Astrocyte (in vitro differentiated cells and primary cell): ENCODE measurements at regions not wholly inside any gene's neighbourhood (a gene's known extent, or its start where the extent isn't known, plus 50 kb on each side); places are given as distances from the start of the nearest gene placed in this dataset.

Source experiments
- EZH2 ChIP-seq: IDR thresholded peaks from 2 replicates; pipeline ENCODE4 v1.6.1; 2012; ENCODE audit warnings: mild to moderate bottlenecking, low read length, inconsistent platforms; ENCODE audit not compliant: insufficient read depth
- TF ChIP-seq, protein P1 (sequence below): IDR thresholded peaks from 2 replicates; pipeline ENCODE4 v1.5.1; 2011; ENCODE audit warnings: low read depth, mild to moderate bottlenecking, inconsistent platforms, low read length, moderate library complexity; ENCODE audit not compliant: insufficient read depth

DNA sequence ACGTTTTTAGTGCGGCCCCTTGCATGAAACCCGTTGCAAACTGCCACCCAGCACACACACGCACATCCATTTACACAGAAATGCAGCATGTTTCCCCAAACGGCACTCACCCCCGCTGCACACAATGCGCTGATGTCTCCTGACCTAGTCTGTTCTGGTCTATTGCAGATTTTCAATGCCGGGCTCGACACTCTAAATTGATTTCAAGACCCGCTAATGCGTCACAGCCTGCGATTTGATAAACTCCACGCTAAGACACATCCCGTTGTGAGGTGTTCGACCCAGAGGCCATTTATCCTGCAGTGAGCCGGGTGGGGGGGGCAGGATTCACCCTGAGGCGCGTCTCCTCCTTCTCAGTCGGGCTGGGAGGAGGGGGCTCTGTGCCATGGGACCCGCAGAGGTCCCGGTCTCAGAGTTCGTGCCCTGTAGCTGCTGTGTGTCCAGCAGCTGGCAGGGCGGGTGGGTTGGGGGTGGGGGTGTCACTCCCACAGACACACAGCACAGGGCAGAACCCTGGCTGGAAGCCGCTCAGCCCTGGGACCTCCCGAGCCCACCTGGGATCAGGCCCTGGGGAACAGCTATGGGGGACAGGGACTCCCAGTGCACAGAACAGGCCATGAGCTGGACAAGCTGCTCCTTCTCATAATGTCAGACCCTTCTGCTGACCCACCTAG, 367.9 kb downstream of the PREX1 start:
- TF ChIP-seq, protein P1, sequence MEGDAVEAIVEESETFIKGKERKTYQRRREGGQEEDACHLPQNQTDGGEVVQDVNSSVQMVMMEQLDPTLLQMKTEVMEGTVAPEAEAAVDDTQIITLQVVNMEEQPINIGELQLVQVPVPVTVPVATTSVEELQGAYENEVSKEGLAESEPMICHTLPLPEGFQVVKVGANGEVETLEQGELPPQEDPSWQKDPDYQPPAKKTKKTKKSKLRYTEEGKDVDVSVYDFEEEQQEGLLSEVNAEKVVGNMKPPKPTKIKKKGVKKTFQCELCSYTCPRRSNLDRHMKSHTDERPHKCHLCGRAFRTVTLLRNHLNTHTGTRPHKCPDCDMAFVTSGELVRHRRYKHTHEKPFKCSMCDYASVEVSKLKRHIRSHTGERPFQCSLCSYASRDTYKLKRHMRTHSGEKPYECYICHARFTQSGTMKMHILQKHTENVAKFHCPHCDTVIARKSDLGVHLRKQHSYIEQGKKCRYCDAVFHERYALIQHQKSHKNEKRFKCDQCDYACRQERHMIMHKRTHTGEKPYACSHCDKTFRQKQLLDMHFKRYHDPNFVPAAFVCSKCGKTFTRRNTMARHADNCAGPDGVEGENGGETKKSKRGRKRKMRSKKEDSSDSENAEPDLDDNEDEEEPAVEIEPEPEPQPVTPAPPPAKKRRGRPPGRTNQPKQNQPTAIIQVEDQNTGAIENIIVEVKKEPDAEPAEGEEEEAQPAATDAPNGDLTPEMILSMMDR, result no peak
- TF ChIP-seq EZH2, result no peak
